ENCODE measurements at regions not wholly inside any gene's neighbourhood (a gene's known extent, or its start where the extent isn't known, plus 50 kb on each side); places are given as distances from the start of the nearest gene placed in this dataset.
A peak's percentile ranks its signal among the peaks of the same experiment; 100 is the strongest.
"Not testable (repeated sequence)": the region's sequence is repeated elsewhere in the genome, so short reads cannot be mapped to it uniquely, and the experiment has no call there.

GRCh38 chr1:30185313-30185712, 538.1 kb downstream of the MATN1 start:
- no peak for DNase-seq (ENCODE audit: low read depth)

GRCh38 chr1:30184393-30185141, 538.8 kb downstream of the MATN1 start:
- no peak for DNase-seq (ENCODE audit: low read depth)

GRCh38 chr1:30183895-30184294, 539.5 kb downstream of the MATN1 start:
- no peak for DNase-seq (ENCODE audit: low read depth)

GRCh38 chr1:30183006-30183405, 540.4 kb downstream of the MATN1 start:
- no peak for DNase-seq (ENCODE audit: low read depth)

GRCh38 chr1:30179942-30180543, 543.3 kb downstream of the MATN1 start:
- DNase-seq (ENCODE audit: low read depth): no peak

GRCh38 chr1:30176477-30176876, 546.9 kb downstream of the MATN1 start:
- DNase-seq (ENCODE audit: low read depth): peak; percentile 1

GRCh38 chr1:30174499-30174898, 548.9 kb downstream of the MATN1 start:
- DNase-seq (ENCODE audit: low read depth): no peak

- no peak for DNase-seq (ENCODE audit: low read depth)
Observed at GRCh38 chr1:30173560-30173959, 549.8 kb downstream of the MATN1 start.

- DNase-seq (ENCODE audit: low read depth): no peak
Observed at GRCh38 chr1:30172757-30173156, 550.6 kb downstream of the MATN1 start.

GRCh38 chr1:30172299-30172694, 551.1 kb downstream of the MATN1 start:
- DNase-seq (ENCODE audit: low read depth): no peak

- no peak for DNase-seq (ENCODE audit: low read depth)
Observed at GRCh38 chr1:30171537-30172298, 551.7 kb downstream of the MATN1 start.

- DNase-seq (ENCODE audit: low read depth): no peak
Observed at GRCh38 chr1:30169269-30169668, 554.1 kb downstream of the MATN1 start.

- DNase-seq (ENCODE audit: low read depth): no peak
Observed at GRCh38 chr1:30166174-30166573, 557.2 kb downstream of the MATN1 start.

GRCh38 chr1:30165116-30165515, 558.3 kb downstream of the MATN1 start:
- no peak for DNase-seq (ENCODE audit: low read depth)

- DNase-seq (ENCODE audit: low read depth): no peak
Observed at GRCh38 chr1:30164693-30165092, 558.7 kb downstream of the MATN1 start.

- DNase-seq (ENCODE audit: low read depth): no peak
Observed at GRCh38 chr1:30162565-30162964, 560.8 kb downstream of the MATN1 start.

- no peak for DNase-seq (ENCODE audit: low read depth)
Observed at GRCh38 chr1:30161953-30162352, 561.4 kb downstream of the MATN1 start.

GRCh38 chr1:30160999-30161689, 562.2 kb downstream of the MATN1 start:
- DNase-seq (ENCODE audit: low read depth): no peak

- no peak for DNase-seq (ENCODE audit: low read depth)
Observed at GRCh38 chr1:30159015-30159414, 564.4 kb downstream of the MATN1 start.

GRCh38 chr1:30155698-30156097, 567.7 kb downstream of the MATN1 start:
- DNase-seq (ENCODE audit: low read depth): not testable (repeated sequence)

- DNase-seq (ENCODE audit: low read depth): not testable (repeated sequence)
Observed at GRCh38 chr1:30155253-30155652, 568.1 kb downstream of the MATN1 start.

- DNase-seq (ENCODE audit: low read depth): no peak
Observed at GRCh38 chr1:30153743-30154449, 569.5 kb downstream of the MATN1 start.

Data from renal cortical epithelial cell (primary cell).